Effector memory CD4-positive, alpha-beta T cell (primary cell): ENCODE measurements at regions not wholly inside any gene's neighbourhood (a gene's known extent, or its start where the extent isn't known, plus 50 kb on each side); places are given as distances from the start of the nearest gene placed in this dataset.

Source experiments
- DNase-seq, 3 donors: peaks; one replicate each; pipeline ENCODE4 v3.0.0-alpha.2; 2020
- H3K27ac ChIP-seq: 2 replicates; pipeline ENCODE4 v1.7.0; 2013; ENCODE audit warnings: mild to moderate bottlenecking, low read length, moderate library complexity; ENCODE audit not compliant: insufficient read depth, poor library complexity, severe bottlenecking
- H3K27me3 ChIP-seq: replicated peaks from 2 replicates; pipeline ENCODE4 v1.7.0; 2013; ENCODE audit warnings: mild to moderate bottlenecking, low read length; ENCODE audit not compliant: insufficient read depth, control insufficient read depth, poor library complexity, severe bottlenecking
- H3K36me3 ChIP-seq: 2 replicates; pipeline ENCODE4 v1.7.0; 2013; ENCODE audit warnings: mild to moderate bottlenecking, low read length, moderate library complexity; ENCODE audit not compliant: control insufficient read depth, insufficient read depth
- H3K4me1 ChIP-seq: 2 replicates; pipeline ENCODE4 v1.7.0; 2013; ENCODE audit warnings: low read length, mild to moderate bottlenecking; ENCODE audit not compliant: control insufficient read depth, insufficient read depth, poor library complexity, severe bottlenecking
- H3K4me3 ChIP-seq: 2 replicates; pipeline ENCODE4 v1.7.0; 2013; ENCODE audit warnings: low read length, low read depth, mild to moderate bottlenecking; ENCODE audit not compliant: insufficient read depth, poor library complexity, severe bottlenecking
- H3K9me3 ChIP-seq: 2 replicates; pipeline ENCODE4 v1.7.0; 2013; ENCODE audit warnings: mild to moderate bottlenecking, low read length, moderate library complexity; ENCODE audit not compliant: control insufficient read depth

- Histone ChIP-seq H3K36me3 (no peaks in the 10 kb centered on the region), H3K4me1 (no peaks in the 10 kb centered on the region), H3K4me3 (no peak overlapping the region), H3K9me3 (no peaks in the 10 kb centered on the region), H3K27ac (no peak overlapping the region), H3K27me3 (no peaks in the 10 kb centered on the region)
- no peak for DNase-seq
These were observed 114.2 kb upstream of the PLEKHA5 start for GRCh38 chr12:19015285-19015684.

- H3K27me3 ChIP-seq, result no peaks in the 10 kb centered on the region
- no peak overlapping the region for H3K27ac ChIP-seq
- no peaks in the 10 kb centered on the region for H3K36me3 ChIP-seq
- H3K4me1 ChIP-seq, result no peaks in the 10 kb centered on the region
- no peak for DNase-seq
- H3K9me3 ChIP-seq, result no peaks in the 10 kb centered on the region
- H3K4me3 ChIP-seq, result no peak overlapping the region
These were observed 111.1 kb upstream of the PLEKHA5 start for GRCh38 chr12:19018302-19018970.

GRCh38 chr12:19021240-19021639 is 108.3 kb upstream of the PLEKHA5 start:
- Histone ChIP-seq H3K4me1 (no peaks in the 10 kb centered on the region), H3K36me3 (no peaks in the 10 kb centered on the region), H3K4me3 (no peak overlapping the region), H3K27ac (no peak overlapping the region), H3K9me3 (no peaks in the 10 kb centered on the region), H3K27me3 (no peaks in the 10 kb centered on the region)
- DNase-seq, result no peak

- no peaks in the 10 kb centered on the region for H3K9me3 ChIP-seq
- no peaks in the 10 kb centered on the region for H3K27me3 ChIP-seq
- H3K4me1 ChIP-seq, result no peaks in the 10 kb centered on the region
- no peak overlapping the region for H3K4me3 ChIP-seq
- no peak for DNase-seq
- H3K27ac ChIP-seq, result no peak overlapping the region
- no peaks in the 10 kb centered on the region for H3K36me3 ChIP-seq
These were observed 107.9 kb upstream of the PLEKHA5 start for GRCh38 chr12:19021646-19022045.

GRCh38 chr12:19025582-19025981 is 104.0 kb upstream of the PLEKHA5 start:
- H3K27me3 ChIP-seq, result no peaks in the 10 kb centered on the region
- H3K27ac ChIP-seq, result no peak overlapping the region
- no peak for DNase-seq
- H3K4me1 ChIP-seq, result no peaks in the 10 kb centered on the region
- no peaks in the 10 kb centered on the region for H3K9me3 ChIP-seq
- H3K4me3 ChIP-seq, result no peak overlapping the region
- H3K36me3 ChIP-seq, result no peaks in the 10 kb centered on the region

GRCh38 chr12:19026034-19026433 is 103.5 kb upstream of the PLEKHA5 start:
- H3K9me3 ChIP-seq, result no peaks in the 10 kb centered on the region
- H3K36me3 ChIP-seq, result no peaks in the 10 kb centered on the region

GRCh38 chr12:19026614-19027488 is 102.7 kb upstream of the PLEKHA5 start:
- Histone ChIP-seq H3K4me1 (no peaks in the 10 kb centered on the region), H3K4me3 (no peak overlapping the region), H3K27me3 (no peaks in the 10 kb centered on the region), H3K9me3 (no peaks in the 10 kb centered on the region), H3K27ac (no peak overlapping the region), H3K36me3 (no peaks in the 10 kb centered on the region)
- DNase-seq, result no peak

More at GRCh38 chr12:19026034-19026433, 103.5 kb upstream of the PLEKHA5 start:
- Histone ChIP-seq H3K27ac (no peak overlapping the region), H3K27me3 (no peaks in the 10 kb centered on the region), H3K4me1 (no peaks in the 10 kb centered on the region), H3K4me3 (no peak overlapping the region)
- no peak for DNase-seq

GRCh38 chr12:19030180-19030579 is 99.4 kb upstream of the PLEKHA5 start:
- Histone ChIP-seq H3K4me3 (no peak overlapping the region), H3K4me1 (no peaks in the 10 kb centered on the region), H3K27me3 (no peaks in the 10 kb centered on the region), H3K9me3 (no peaks in the 10 kb centered on the region), H3K36me3 (no peaks in the 10 kb centered on the region), H3K27ac (no peak overlapping the region)
- DNase-seq, result no peak

- Histone ChIP-seq H3K4me3 (no peak overlapping the region), H3K36me3 (no peaks in the 10 kb centered on the region)
These were observed 98.9 kb upstream of the PLEKHA5 start for GRCh38 chr12:19030603-19031002.

GRCh38 chr12:19031032-19031431 is 98.5 kb upstream of the PLEKHA5 start:
- Histone ChIP-seq H3K36me3 (no peaks in the 10 kb centered on the region), H3K27ac (no peak overlapping the region), H3K9me3 (no peaks in the 10 kb centered on the region), H3K4me3 (no peak overlapping the region), H3K4me1 (no peaks in the 10 kb centered on the region), H3K27me3 (no peaks in the 10 kb centered on the region)
- no peak for DNase-seq

More at GRCh38 chr12:19030603-19031002, 98.9 kb upstream of the PLEKHA5 start:
- no peaks in the 10 kb centered on the region for H3K9me3 ChIP-seq
- H3K27ac ChIP-seq, result no peak overlapping the region
- no peak for DNase-seq
- H3K4me1 ChIP-seq, result no peaks in the 10 kb centered on the region
- H3K27me3 ChIP-seq, result no peaks in the 10 kb centered on the region
